HEK293 (cell line): ENCODE measurements at regions not wholly inside any gene's neighbourhood (a gene's known extent, or its start where the extent isn't known, plus 50 kb on each side); places are given as distances from the start of the nearest gene placed in this dataset.

Source experiments
- CTCF ChIP-seq: fragments of 450-650 bp; formaldehyde crosslinking; IDR thresholded peaks from 2 replicates; pipeline ENCODE4 v1.5.1; 2016; ENCODE audit warnings: missing biosample characterization, missing genetic modification characterization
- TRIM28 ChIP-seq: IDR thresholded peaks from 2 replicates; pipeline ENCODE4 v1.6.1; 2011; ENCODE audit warnings: low read length, control low read depth, borderline replicate concordance
- ZNF24 ChIP-seq: fragments of 450-650 bp; formaldehyde crosslinking; IDR thresholded peaks from 2 replicates; pipeline ENCODE4 v1.5.1; 2016; ENCODE audit warnings: missing biosample characterization, missing genetic modification characterization
- ZNF561 ChIP-seq: fragments of 450-650 bp; IDR thresholded peaks from 2 replicates; pipeline ENCODE4 v1.5.1; 2018; ENCODE audit warnings: missing biosample characterization, missing genetic modification characterization, borderline replicate concordance
- ZNF639 ChIP-seq: fragments of 450-650 bp; formaldehyde crosslinking; IDR thresholded peaks from 2 replicates; pipeline ENCODE4 v1.5.1; 2016; ENCODE audit warnings: missing biosample characterization, missing genetic modification characterization
- ZNF843 ChIP-seq: fragments of 450-650 bp; formaldehyde crosslinking; IDR thresholded peaks from 2 replicates; pipeline ENCODE4 v1.5.1; 2016; ENCODE audit warnings: missing biosample characterization, missing genetic modification characterization

GRCh38 chr17:33858682-33859081, 396.4 kb upstream of the CCL2 start:
- TF ChIP-seq CTCF (tag by site-specific recombination), result no peak
- TF ChIP-seq TRIM28, result no peak
- TF ChIP-seq ZNF843, result no peak
- no peak for TF ChIP-seq ZNF639 (tag by site-specific recombination)
- TF ChIP-seq ZNF24, result no peak
- TF ChIP-seq ZNF561, result no peak
